ENCODE measurements at regions not wholly inside any gene's neighbourhood (a gene's known extent, or its start where the extent isn't known, plus 50 kb on each side); places are given as distances from the start of the nearest gene placed in this dataset.

DNA sequence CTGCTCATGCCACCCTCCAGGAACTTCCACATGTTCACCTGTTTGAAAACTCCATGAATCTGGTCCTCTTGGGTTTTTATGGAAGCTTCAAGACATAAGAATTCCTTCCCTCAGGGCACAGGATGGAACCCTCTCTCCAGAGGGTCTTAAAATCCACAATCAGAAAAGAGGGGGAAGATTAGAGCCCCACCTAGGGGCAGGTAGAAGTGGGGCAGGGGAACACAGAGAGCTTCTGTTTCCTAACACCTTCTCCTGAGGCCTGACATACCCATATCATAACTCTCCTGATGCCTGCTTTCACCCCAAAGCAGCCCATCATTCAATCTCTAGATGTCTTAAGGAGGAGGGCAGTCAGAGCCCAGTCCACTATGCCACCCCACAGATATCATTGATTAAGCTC is 1087.7 kb upstream of the ARRDC3 start:
- Histone ChIP-seq H3K4me3 (ENCODE audit: low read depth, low read length) (no peak overlapping the region), H3K36me3 (ENCODE audit: control insufficient read depth, insufficient read depth, low read length) (no peaks in the 10 kb centered on the region), H3K27me3 (ENCODE audit: control insufficient read depth, insufficient read depth, low read length) (no peaks in the 10 kb centered on the region)
- TF ChIP-seq, protein P1, sequence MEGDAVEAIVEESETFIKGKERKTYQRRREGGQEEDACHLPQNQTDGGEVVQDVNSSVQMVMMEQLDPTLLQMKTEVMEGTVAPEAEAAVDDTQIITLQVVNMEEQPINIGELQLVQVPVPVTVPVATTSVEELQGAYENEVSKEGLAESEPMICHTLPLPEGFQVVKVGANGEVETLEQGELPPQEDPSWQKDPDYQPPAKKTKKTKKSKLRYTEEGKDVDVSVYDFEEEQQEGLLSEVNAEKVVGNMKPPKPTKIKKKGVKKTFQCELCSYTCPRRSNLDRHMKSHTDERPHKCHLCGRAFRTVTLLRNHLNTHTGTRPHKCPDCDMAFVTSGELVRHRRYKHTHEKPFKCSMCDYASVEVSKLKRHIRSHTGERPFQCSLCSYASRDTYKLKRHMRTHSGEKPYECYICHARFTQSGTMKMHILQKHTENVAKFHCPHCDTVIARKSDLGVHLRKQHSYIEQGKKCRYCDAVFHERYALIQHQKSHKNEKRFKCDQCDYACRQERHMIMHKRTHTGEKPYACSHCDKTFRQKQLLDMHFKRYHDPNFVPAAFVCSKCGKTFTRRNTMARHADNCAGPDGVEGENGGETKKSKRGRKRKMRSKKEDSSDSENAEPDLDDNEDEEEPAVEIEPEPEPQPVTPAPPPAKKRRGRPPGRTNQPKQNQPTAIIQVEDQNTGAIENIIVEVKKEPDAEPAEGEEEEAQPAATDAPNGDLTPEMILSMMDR (IDR thresholded peaks at IDR 0.05; ENCODE audit: insufficient read depth, low read depth, low read length), result no peak
- CTCF ChIA-PET, result interaction anchor here (1.2 kb wide), 1 partner anchor 14 kb away, joined by 4 read pairs; no protein-coding TSS in a partner anchor
- POLR2A ChIA-PET, result no interaction called here
- no peak for DNase-seq (ENCODE audit: low read depth)

DNA sequence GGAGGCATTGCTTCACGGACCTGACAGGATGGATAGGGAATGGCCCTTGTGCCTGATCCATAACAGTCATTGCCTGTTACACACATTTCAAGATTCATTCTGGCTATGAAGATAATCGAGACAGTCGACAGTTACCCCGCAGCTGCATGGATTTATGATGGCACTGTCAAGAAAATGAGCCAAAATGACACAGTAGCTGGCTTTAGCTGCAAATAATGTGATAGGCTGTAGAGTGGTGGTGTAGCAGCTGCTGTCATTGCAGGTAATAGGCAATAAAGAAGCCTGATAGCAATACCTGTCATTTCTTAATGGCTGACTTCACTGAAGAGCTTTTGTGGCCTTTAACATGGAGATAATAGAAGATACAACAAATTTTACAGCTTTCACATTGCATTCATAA is 1085.2 kb upstream of the ARRDC3 start:
- CTCF ChIA-PET, result interaction anchor here (1.0 kb wide), 2 partner anchors 8 to 31 kb away, joined by 3 read pairs; no protein-coding TSS in a partner anchor
- Histone ChIP-seq H3K36me3 (ENCODE audit: control insufficient read depth, insufficient read depth, low read length) (no peaks in the 10 kb centered on the region), H3K27me3 (ENCODE audit: control insufficient read depth, insufficient read depth, low read length) (no peaks in the 10 kb centered on the region), H3K4me3 (ENCODE audit: low read depth, low read length) (no peak overlapping the region)
- no peak for DNase-seq (ENCODE audit: low read depth)
- POLR2A ChIA-PET, result no interaction called here
- TF ChIP-seq, protein P1 (IDR thresholded peaks at IDR 0.05; ENCODE audit: insufficient read depth, low read depth, low read length), result no peak

DNA sequence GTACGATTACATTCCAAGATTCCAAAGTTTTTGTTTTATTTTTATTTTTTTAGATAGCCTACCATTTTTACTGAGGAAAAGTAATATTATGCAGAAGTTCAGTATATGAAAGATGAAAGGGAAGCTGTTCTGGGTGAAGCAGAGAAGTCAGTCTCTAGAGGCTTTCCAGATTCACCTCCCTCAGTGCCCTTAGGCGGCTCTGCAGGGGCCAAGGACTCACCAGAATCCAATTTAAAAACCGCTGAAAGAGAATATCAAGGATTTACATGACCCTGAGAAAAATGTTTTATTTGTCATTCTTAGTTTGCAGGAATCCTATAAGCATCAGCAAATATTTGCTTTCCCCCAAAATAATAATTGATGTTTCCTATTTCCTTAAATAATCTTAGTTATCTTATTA is 1084.6 kb upstream of the ARRDC3 start:
- H3K36me3 ChIP-seq (ENCODE audit: control insufficient read depth, insufficient read depth, low read length), result no peaks in the 10 kb centered on the region
- no peak for DNase-seq (ENCODE audit: low read depth)
- no peaks in the 10 kb centered on the region for H3K27me3 ChIP-seq (ENCODE audit: control insufficient read depth, insufficient read depth, low read length)
- POLR2A ChIA-PET, result no interaction called here
- TF ChIP-seq, protein P1 (IDR thresholded peaks at IDR 0.05; ENCODE audit: insufficient read depth, low read depth, low read length), result no peak
- CTCF ChIA-PET, result no interaction called here
- H3K4me3 ChIP-seq (ENCODE audit: low read depth, low read length), result no peak overlapping the region

DNA sequence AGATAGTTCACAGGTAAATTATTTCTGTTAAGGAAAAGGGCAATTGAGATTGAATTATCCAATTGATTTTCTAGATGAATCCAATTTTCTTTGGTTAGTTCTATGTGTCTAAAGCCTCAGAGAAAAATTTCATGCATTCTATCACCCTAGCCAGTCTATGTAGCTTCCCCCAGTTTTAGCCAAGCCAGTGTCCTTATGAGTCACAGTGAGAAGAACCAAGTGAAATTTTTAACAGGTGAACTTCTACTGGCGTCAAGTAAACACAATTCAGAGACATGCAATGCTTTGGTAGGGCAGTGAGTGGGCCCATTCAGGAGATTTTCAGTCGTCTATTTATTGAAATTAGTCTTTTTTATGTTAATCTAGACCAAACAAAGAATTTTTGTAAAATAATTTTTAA is 1077.4 kb upstream of the ARRDC3 start:
- DNase-seq (ENCODE audit: low read depth), result no peak
- H3K4me3 ChIP-seq (ENCODE audit: low read depth, low read length), result no peak overlapping the region
- no peaks in the 10 kb centered on the region for H3K27me3 ChIP-seq (ENCODE audit: control insufficient read depth, insufficient read depth, low read length)
- no peaks in the 10 kb centered on the region for H3K36me3 ChIP-seq (ENCODE audit: control insufficient read depth, insufficient read depth, low read length)
- TF ChIP-seq, protein P1 (IDR thresholded peaks at IDR 0.05; ENCODE audit: insufficient read depth, low read depth, low read length), result no peak
- ChIA-PET POLR2A (no interaction called here), CTCF (interaction anchor here (0.6 to 1.0 kb wide), 2 partner anchors 8 to 95 kb away, joined by 3 read pairs; no protein-coding TSS in a partner anchor)

DNA sequence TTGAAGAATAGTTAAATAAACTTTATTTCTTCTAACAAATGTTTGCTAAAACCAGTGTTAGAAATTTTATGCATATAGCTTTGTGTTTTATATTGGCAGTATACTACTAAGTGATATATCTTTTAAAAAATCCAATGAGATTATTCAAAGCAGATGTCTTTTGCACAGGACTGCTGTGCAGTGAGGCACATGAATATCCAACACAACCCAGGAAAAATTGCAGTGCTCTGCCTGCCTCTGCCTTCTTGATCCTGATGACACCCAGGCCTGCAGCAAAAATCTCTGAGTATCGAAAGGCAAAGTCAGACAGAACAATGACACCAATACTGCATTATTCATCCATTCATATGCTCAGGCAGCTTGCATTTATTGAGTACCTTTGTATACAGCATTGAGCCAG is 1076.5 kb upstream of the ARRDC3 start:
- Histone ChIP-seq H3K27me3 (ENCODE audit: control insufficient read depth, insufficient read depth, low read length) (no peaks in the 10 kb centered on the region), H3K36me3 (ENCODE audit: control insufficient read depth, insufficient read depth, low read length) (no peaks in the 10 kb centered on the region), H3K4me3 (ENCODE audit: low read depth, low read length) (no peak overlapping the region)
- TF ChIP-seq, protein P1 (IDR thresholded peaks at IDR 0.05; ENCODE audit: insufficient read depth, low read depth, low read length), result no peak
- ChIA-PET POLR2A (no interaction called here), CTCF (interaction anchor here (1.0 kb wide), 1 partner anchor 9 kb away, joined by 3 read pairs; no protein-coding TSS in a partner anchor)
- DNase-seq (ENCODE audit: low read depth), result no peak
